Retinal pigment epithelial cell (primary cell): ENCODE measurements at regions not wholly inside any gene's neighbourhood (a gene's known extent, or its start where the extent isn't known, plus 50 kb on each side); places are given as distances from the start of the nearest gene placed in this dataset.

Experiments
- DNase-seq: peaks from one replicate; pipeline ENCODE4 v3.0.0-alpha.2; 2010; ENCODE audit warnings: low read depth
- H3K4me3 ChIP-seq: 2 replicates; pipeline ENCODE4 v1.5.1; 2011; ENCODE audit warnings: mild to moderate bottlenecking, low read length, control low read depth, moderate library complexity
- CTCF ChIP-seq: conservative IDR thresholded peaks from 2 replicates; pipeline ENCODE4 v1.5.1; 2011; ENCODE audit warnings: low read depth, low read length, control low read depth, inconsistent platforms

- no peak for DNase-seq
- no peak for TF ChIP-seq CTCF
Measured at GRCh38 chr1:163773396-163773795, 451.6 kb downstream of the NUF2 start.

GRCh38 chr1:163774401-163774945 is 452.7 kb downstream of the NUF2 start:
- no peak for TF ChIP-seq CTCF
- H3K4me3 ChIP-seq = no peak overlapping the region
- DNase-seq = peak; percentile 43

More at GRCh38 chr1:163773396-163773795, 451.6 kb downstream of the NUF2 start:
- H3K4me3 ChIP-seq = no peak overlapping the region

GRCh38 chr1:163774978-163775620 is 453.3 kb downstream of the NUF2 start:
- no peak for TF ChIP-seq CTCF

GRCh38 chr1:163777205-163777604 is 455.5 kb downstream of the NUF2 start:
- no peak for TF ChIP-seq CTCF
- no peak for DNase-seq
- H3K4me3 ChIP-seq = no peak overlapping the region

More at GRCh38 chr1:163774978-163775620, 453.3 kb downstream of the NUF2 start:
- H3K4me3 ChIP-seq = no peak overlapping the region
- DNase-seq = no peak

- DNase-seq = no peak
- no peak overlapping the region for H3K4me3 ChIP-seq
- no peak for TF ChIP-seq CTCF
Measured at GRCh38 chr1:163781146-163781545, 459.4 kb downstream of the NUF2 start.

GRCh38 chr1:163785868-163786405 is 464.2 kb downstream of the NUF2 start:
- no peak for DNase-seq
- TF ChIP-seq CTCF = no peak
- H3K4me3 ChIP-seq = no peak overlapping the region

GRCh38 chr1:163789911-163790310 is 468.2 kb downstream of the NUF2 start:
- no peak overlapping the region for H3K4me3 ChIP-seq
- DNase-seq = no peak
- TF ChIP-seq CTCF = no peak
